Stomach (tissue), 4 donors: ENCODE measurements at regions not wholly inside any gene's neighbourhood (a gene's known extent, or its start where the extent isn't known, plus 50 kb on each side); places are given as distances from the start of the nearest gene placed in this dataset.
"Not testable (repeated sequence)": the region's sequence is repeated elsewhere in the genome, so short reads cannot be mapped to it uniquely, and the experiment has no call there.

Source experiments
- EP300 ChIP-seq: sonication (generic); formaldehyde crosslinking; IDR thresholded peaks from one replicate; pipeline ENCODE4 v1.6.1; 2017; ENCODE audit warnings: antibody characterized with exemption
- POLR2A ChIP-seq, 4 donors: fragments of 450-650 bp; IDR thresholded peaks; one replicate each; pipeline ENCODE4 v1.6.1; 2016; ENCODE audit warnings: antibody characterized with exemption in 4 of 4, control low read depth in 2 of 4, mild to moderate bottlenecking in 1 of 4, moderate library complexity in 1 of 4
- POLR2AphosphoS5 ChIP-seq, 3 donors: sonication (generic); formaldehyde crosslinking; IDR thresholded peaks; one replicate each; pipeline ENCODE4 v1.6.1; 2016; ENCODE audit warnings: antibody characterized with exemption in 3 of 3
- TF ChIP-seq, protein P1 (sequence below), 7 experiments: fragments of 450-650 bp in 4 of 7; fragments of 200-600 bp in 3 of 7; sonication (generic) in 3 of 7; IDR thresholded peaks; one replicate each; pipeline ENCODE4 v1.5.1; 2016 to 2019; ENCODE audit warnings: antibody characterized with exemption in 7 of 7, control low read depth in 2 of 7, mild to moderate bottlenecking in 1 of 7

DNA sequence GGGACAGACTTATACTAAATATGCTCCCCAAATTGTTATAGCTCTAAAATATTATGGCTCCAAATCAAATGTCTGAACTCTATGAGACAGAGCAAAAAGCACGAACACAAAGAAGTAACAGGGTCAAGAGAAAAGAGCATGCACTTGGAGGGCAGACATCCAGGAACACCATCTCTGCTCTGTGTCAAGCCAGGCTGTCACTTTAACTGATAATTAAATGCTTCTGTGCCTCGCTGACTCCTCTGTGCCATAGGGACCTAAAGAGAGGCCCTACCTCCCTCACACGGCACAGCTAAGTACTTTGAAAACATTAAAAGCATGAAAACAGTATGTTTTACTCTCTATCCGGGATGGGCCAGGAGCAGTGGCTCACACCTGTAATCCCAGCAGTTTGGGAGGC lies 194.0 kb downstream of the ANKRD36B start:
- TF ChIP-seq, protein P1, sequence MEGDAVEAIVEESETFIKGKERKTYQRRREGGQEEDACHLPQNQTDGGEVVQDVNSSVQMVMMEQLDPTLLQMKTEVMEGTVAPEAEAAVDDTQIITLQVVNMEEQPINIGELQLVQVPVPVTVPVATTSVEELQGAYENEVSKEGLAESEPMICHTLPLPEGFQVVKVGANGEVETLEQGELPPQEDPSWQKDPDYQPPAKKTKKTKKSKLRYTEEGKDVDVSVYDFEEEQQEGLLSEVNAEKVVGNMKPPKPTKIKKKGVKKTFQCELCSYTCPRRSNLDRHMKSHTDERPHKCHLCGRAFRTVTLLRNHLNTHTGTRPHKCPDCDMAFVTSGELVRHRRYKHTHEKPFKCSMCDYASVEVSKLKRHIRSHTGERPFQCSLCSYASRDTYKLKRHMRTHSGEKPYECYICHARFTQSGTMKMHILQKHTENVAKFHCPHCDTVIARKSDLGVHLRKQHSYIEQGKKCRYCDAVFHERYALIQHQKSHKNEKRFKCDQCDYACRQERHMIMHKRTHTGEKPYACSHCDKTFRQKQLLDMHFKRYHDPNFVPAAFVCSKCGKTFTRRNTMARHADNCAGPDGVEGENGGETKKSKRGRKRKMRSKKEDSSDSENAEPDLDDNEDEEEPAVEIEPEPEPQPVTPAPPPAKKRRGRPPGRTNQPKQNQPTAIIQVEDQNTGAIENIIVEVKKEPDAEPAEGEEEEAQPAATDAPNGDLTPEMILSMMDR (IDR thresholded peaks at IDR 0.05): not testable (repeated sequence)
- not testable (repeated sequence) for TF ChIP-seq POLR2AphosphoS5 (IDR thresholded peaks at IDR 0.05); POLR2A (IDR thresholded peaks at IDR 0.05); EP300
